Activated T-cell treated with anti-CD3 and anti-CD28 coated beads, Interleukin-2, amount 50 U/mL, for 48 hours (primary cell): ENCODE measurements at regions not wholly inside any gene's neighbourhood (a gene's known extent, or its start where the extent isn't known, plus 50 kb on each side); places are given as distances from the start of the nearest gene placed in this dataset.

Experiments
- DNase-seq, 2 experiments: peaks; one replicate each; pipeline ENCODE4 v3.0.0-alpha.2; 2020

DNA sequence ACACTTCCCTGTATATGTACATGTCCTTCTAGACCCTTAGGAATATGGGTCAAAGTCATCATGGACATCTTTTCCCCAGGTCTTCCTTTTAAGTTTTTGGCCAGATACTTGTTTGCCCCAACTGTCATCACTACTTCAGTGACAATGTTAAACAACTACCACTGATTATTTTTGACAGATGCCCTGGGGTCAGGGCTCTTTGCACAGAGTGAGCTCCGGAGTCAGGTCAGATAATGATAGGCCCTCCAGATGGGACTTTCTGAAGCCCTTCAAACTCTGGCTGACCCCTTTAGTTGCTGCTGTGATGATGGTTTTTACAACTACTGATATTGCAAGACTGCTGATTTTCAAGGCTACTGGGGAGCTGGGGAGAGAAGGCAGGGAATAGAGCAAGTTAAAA lies 449.4 kb upstream of the HS6ST1 start:
- no peak for DNase-seq

DNA sequence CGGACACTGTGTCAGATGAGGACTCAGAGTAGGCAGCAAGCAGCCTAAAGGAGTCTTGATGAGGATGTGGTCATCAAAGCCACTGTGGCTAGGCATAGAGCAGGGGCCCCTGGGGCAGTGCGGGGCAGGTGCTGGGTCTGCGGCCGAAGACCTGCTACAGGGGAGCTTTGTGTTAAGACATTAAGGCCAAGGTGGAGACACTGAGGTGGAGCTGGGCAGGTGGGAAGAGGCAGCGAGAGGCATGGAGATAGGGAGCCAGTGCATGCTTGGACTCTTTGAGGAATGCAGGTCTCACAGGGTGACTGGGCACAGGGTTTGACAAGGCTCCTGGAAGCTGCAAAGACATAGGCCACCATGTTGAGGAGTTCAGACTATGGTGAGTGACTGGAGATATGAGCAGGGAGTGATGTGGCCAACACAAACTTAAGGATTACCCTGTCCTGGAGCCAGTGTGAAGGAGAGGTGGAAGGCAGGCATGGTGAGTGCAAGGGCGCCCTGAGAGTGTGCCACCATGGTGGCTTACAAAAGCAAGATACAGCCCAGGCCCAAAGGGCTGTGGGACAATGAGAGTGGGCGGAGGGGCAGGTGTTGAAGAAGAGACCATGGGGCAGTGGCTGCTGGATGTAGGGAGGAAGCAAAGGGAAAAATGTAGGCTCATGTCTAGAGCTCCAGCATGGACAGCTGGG lies 450.9 kb upstream of the HS6ST1 start:
- DNase-seq = no peak

GRCh38 chr2:128770143-128771085 lies 451.7 kb upstream of the HS6ST1 start:
- no peak for DNase-seq

GRCh38 chr2:128771401-128771800 lies 452.7 kb upstream of the HS6ST1 start:
- no peak for DNase-seq

GRCh38 chr2:128772671-128773070 lies 454.0 kb upstream of the HS6ST1 start:
- DNase-seq = no peak

GRCh38 chr2:128773641-128774319 lies 455.1 kb upstream of the HS6ST1 start:
- no peak for DNase-seq

GRCh38 chr2:128774320-128775216 lies 455.9 kb upstream of the HS6ST1 start:
- DNase-seq = no peak

- no peak for DNase-seq
Observed at GRCh38 chr2:128775217-128775913, 456.7 kb upstream of the HS6ST1 start.

DNA sequence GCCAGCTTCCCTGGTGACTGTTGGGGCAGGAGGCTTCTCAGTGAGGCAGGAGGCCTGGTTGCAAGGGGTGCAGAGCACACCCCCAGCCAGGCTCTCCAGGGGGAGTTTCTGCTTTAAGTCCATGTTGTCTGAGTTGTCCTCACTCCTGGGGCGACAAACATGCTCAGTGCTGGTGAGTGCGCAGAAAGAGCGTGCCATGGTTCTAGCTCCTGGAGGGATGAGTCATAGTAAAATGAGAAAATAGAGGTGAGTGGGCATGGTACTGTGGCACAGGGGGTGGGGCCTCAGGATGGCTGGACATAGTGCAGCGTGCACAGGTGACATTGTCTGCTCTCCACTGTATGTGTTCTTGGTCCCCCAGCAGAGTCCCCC lies 457.2 kb upstream of the HS6ST1 start:
- DNase-seq = no peak

DNA sequence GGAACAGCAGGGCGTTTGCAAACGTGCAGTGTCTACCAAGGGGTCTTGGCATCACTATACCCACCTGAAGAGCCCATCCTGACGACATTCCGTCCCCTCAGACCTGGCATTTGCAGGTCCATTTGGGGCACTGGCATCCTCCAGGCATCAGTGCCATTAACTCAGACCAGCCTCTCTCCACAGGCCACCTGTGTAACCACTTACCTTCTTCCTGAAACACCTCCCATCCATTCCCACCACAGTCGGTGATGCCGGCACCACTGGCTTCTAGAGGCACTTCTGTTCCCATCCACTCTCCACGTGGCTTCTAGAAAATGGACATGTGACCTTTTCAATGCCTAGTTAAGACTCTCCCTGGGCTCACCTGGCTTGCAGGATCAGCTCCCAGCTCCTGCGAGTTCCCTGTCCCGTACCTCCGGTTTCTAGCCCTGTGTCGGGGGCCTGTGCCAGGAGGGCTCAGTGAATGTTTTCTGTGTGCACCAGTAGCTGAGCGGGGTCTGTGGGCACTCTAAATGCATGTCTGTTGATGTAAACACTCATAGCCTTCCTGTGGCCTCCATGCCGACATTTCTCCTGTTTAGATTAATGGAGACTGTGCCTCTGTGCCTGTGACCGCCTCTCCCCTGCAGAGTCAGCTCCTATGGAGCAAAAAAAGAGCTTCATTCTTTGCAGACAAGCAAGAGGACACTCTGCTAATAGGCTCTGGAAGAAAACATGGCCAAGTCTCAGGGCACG lies 458.0 kb upstream of the HS6ST1 start:
- DNase-seq = no peak

DNA sequence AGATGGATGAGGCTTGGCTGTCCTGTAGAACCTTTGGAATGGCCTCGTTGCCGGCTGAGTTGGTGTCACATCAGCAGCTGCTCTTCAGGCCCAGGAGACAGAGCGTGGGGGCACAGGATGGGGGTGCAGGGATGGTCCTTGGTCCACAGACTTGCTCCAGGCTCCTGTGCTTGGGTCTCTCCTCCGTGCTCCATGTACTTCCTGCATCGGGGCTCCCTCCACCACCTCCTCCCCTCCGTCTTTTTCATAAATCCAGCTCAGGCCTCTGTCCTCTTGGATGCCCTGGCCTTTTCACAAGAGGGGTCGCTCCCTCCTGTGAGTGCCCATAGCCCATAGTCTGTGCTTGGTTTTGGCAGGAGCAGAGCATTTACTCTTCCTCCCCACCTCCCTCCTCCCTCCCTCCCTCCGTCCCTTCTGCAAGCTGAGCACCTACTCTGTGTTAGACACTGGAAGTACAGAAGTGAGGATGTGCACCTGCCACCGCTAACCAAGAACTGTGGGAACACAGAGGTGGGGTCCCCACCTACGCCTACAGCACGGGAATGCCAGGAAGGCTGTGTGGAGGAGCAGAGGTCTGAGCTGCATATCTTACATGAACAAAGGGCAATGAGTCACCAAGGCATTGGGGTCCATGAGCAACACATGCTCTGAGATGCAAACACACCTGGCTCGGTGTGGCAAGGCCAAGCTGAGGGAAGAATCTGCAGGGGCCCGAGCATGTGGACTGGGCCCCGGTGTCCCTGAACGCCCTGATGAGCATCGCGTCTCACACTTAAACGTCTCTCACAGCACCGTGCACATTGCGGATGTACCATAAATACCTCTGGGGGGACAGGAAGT lies 458.7 kb upstream of the HS6ST1 start:
- no peak for DNase-seq

- no peak for DNase-seq
Observed at GRCh38 chr2:128778843-128779242, 460.2 kb upstream of the HS6ST1 start.

DNA sequence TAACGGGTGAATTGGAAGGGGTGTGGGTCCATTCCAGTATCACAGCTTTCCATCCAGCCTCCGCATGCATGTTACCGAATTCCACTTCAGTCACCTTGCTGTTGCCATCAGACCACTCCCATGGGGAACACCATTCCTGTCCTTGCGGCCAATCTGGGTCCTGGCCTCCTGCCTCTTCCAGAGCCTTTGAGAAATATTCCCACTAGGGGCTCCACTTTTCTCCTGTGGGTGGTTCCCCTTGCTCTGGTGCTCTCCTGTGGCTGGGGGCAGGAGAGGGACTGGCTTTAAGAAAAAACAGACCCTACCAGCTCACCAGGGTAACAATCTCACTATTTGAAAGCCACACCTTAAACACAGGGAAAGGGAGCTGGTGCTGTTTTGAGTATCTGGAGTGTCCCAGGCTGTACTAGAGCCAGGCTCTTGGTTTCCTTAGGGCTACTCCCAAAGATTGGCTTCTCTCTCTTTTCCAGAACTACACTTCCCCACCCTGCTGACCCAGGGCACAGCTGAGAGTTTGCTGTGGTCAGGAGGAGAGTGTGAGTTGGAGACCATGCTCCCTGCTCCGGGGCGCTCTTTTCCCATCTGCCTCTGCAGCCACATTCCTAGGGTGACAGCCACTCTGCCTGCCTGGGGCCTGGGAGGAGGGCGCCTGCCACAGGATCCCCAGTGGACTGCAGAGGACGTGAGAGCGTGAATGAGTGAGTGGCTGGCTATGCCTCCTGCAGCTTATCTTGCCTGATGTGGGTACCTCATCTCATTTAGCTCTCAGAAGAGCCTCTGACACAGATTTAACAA lies 460.8 kb upstream of the HS6ST1 start:
- DNase-seq = no peak

GRCh38 chr2:128780434-128781080 lies 461.9 kb upstream of the HS6ST1 start:
- no peak for DNase-seq

DNA sequence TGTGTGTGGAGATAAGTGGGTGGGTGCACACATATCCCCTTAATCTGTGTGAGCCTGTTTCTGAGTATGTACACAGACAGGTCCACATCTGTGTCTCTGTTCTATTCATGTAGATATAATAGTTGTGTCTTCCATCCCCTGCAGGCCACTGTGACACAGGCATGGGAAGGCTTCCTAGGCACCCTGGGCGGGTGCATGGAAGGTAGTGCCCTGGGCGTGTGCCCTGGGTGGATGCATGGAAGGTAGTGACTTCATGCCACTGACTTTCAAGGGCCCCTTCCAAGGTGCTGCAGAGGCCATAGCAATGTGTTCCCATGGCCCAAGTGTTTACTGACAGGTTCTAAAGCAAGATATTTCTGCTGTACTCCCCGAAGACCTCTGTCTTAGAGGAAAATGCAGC lies 462.5 kb upstream of the HS6ST1 start:
- no peak for DNase-seq

GRCh38 chr2:128781585-128782385 lies 463.1 kb upstream of the HS6ST1 start:
- no peak for DNase-seq

GRCh38 chr2:128782411-128783192 lies 463.9 kb upstream of the HS6ST1 start:
- no peak for DNase-seq
